ENCODE measurements at regions not wholly inside any gene's neighbourhood (a gene's known extent, or its start where the extent isn't known, plus 50 kb on each side); places are given as distances from the start of the nearest gene placed in this dataset.

GRCh38 chr2:158049129-158049855 lies 52.4 kb upstream of the UPP2 start:
- no peak for DNase-seq

DNA sequence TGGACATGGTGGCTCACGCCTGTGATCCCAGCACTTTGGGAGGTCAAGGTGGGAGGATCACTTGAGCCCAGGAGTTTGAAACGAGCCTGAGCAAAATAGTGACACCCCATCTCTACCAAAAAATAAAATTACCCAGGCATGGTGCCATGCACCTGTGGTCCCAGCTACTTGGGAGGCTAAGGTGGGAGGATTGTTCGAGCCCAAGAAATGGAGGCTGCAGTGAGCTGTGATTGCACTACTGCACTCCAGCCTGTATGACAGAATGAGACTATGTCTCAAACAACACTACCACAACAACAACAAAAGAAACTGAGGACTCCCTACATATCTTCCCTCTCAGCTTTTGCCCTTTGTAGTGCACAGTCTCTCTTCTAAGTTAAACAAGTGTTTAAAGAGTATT lies 53.3 kb upstream of the UPP2 start:
- no peak for DNase-seq

GRCh38 chr2:158047156-158047611 lies 54.5 kb upstream of the UPP2 start:
- no peak for DNase-seq

GRCh38 chr2:158046121-158046880 lies 55.4 kb upstream of the UPP2 start:
- peak in 1 of 2 donors; percentile 60 for DNase-seq

GRCh38 chr2:158045362-158045761 lies 56.3 kb upstream of the UPP2 start:
- no peak for DNase-seq

GRCh38 chr2:158043181-158043948 lies 58.3 kb upstream of the UPP2 start:
- no peak for DNase-seq

- no peak for DNase-seq
Observed at GRCh38 chr2:158042666-158043065, 59.0 kb upstream of the UPP2 start.

- no peak for DNase-seq
Observed at GRCh38 chr2:158042245-158042644, 59.4 kb upstream of the UPP2 start.

DNA sequence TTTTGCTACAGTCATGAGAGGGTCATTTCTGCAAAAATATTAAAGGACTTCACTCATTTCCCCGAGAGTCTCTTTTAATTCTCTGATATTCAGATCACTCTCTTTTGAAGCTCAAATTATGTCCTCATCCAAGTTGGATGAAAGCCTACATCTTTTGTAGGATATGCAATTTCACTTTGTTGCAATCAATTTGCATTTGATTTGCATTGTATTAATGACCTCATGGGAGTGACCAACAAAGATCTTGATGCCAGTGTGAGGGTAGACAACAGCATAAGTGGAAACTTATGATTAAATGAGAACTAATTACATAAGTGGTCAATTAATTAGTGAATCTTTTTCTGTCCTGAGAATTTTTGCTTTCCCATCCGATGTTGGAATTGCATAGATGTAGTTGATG lies 60.3 kb upstream of the UPP2 start:
- DNase-seq: no peak

DNA sequence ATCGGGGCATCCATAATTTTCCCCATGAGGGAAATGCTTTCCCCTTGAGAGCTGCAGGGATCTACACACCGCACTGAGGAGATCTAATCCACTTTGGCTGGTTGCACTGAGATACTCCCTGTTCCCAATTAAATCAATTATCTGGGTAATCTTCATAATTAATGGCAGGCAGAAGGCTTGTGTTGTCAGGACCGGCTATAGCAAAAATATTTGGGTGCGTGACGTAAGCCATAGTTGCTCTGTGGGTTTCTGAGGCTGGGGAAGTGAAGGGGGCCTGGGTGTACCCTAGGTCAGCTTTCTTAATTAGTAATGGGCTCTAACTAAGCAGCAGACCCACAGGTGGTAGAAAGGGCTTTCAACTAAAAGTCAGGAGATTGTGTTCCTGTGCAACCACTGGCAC lies 62.8 kb upstream of the UPP2 start:
- DNase-seq: no peak

DNA sequence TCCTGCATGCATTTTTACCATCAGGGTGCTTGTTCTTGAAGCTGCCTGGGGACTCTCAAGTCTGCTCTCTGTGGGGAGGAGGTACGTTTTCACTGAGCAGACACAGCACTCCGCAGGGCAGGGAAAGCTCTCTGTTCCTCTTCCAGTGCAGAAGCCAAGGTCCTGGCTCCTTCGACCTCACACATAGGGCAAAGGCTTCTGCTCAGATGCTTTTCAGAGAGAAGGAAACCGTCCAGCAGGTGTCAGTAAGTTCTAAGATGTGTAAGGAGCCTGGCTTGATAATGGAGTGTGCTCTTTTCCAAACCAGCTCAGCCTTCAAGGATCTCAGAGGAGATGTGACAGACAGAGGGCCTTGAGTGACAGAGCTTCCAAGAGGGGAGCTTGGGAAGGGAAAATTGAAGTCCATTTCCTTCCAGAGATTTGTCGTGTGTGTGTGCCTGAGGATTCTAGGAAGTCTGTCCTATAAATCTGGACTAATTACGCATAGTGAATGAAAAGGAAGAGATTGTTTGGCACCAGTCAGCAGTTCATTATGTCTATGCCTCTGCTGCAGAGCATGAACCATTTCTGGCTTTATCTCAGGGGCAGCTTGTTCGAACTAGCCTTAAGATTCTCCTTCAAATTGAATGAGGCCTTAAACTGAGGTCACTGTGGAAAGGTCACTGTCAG lies 67.3 kb upstream of the UPP2 start:
- DNase-seq: peak; percentile 64 to 67

DNA sequence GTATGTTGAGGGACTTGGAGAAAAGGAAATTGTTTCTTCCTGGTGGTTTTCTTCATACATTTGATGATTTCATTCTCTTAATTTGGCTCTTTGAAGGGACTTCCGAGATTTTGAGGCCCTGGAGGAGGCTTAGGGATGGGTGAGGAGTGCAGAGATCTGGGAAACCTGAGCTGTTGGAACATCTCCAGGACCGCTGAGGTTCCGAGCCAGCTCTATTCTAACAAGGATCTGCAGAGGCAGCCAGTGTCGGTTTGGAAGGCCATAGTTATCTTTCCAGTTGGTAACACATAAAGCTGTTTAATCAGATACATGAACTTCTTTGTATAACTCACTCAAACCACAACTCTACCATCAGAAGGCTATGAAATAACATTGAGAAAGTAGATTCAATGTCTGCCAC lies 70.3 kb upstream of the UPP2 start:
- DNase-seq: no peak

DNA sequence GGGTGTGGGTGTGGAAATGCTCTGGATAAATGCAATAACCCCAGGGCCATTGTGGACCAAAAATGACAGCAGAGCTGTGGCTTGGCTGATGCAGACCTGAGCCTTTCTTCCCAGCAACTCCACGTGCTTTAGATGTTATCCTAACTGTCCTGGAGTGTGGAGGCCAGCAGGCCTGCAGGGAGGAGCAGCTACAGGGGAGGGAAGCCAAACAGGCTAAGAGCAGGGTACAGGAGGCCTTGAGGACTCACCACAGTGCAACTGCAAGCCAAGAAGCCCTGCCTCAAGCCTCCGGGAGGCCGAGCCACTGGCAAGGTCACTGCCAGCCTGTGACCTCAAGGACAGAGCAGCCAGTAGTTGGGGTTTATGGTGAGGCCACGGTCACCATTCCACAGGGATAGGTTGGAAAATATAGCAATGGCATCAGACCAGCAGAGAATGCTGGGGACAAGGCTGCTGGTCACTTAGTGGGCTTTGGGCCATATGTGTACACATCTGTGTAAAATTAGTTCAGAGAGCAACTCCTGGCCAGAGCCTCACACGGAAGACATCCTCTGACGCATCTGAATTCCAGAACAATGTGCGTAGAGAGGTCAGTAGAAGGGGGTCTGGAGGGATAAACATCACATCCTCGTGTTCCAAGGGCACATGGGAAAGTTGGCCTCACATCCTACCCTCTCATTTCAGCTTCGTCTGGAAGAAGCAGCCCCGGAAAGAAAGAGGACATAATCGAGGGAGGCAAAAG lies 76.2 kb upstream of the UPP2 start:
- DNase-seq: no peak

- DNase-seq: peak; percentile 49 to 61
Observed at GRCh38 chr2:158024288-158024898, 77.3 kb upstream of the UPP2 start.

GRCh38 chr2:158022888-158023287 lies 78.8 kb upstream of the UPP2 start:
- DNase-seq: no peak

- no peak for DNase-seq
Observed at GRCh38 chr2:158021226-158021625, 80.5 kb upstream of the UPP2 start.

DNA sequence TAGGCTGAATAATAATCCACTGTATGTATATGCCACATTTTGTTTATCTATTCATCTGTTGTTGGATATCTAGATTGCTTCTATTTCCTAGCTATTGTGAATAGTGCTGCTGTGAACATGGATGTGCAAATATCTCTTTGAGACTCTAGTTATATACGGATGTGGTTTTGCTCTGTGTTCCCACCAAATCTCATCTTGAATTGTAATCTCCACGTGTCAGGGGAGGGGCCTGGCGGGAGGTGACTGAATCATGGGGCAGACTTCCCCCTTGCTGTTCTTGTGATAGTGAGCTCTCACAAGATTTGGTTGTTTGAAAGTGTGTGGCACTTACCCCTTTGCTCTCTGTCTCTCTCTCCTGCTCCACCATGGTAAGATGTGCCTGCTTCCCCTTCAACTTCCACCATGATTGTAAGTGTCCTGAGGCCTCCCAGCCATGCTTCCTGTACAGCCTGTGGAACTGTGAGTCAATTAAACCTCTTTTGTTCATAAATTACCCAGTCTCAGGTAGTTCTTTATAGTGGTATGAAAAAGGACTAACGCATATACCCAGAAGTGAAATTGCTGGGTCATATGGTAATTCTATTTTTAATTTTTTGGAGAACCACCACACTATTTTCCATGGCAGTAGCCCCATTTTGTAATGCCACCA lies 86.1 kb upstream of the UPP2 start:
- DNase-seq: peak in 1 of 2 donors; percentile 6

GRCh38 chr2:158013891-158014290 lies 87.8 kb upstream of the UPP2 start:
- peak in 1 of 2 donors; percentile 29 for DNase-seq

GRCh38 chr2:158011055-158011771 lies 90.5 kb upstream of the UPP2 start:
- DNase-seq: peak in 1 of 2 donors; percentile 30

DNA sequence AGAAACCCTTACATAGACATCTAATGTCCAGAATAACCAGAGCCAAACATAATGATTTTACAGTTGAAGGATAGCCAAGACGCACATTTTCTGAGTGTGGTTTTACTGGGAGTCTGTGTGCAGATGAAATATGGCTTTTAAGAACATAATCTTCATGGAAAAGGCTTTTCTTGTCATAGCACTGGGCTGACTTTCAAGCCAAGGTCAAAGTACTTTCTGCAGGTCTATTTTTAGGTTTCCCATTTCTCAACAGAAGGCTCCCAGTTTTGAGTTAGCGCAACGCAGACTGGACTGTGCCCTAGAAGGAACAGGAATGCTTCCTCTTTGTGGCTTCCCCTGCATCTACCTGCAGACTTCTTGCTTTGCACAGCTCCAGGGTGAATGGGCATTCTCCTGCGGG lies 92.3 kb upstream of the UPP2 start:
- DNase-seq: peak; percentile 12 to 37

Data from inflammatory macrophage (primary cell).